ENCODE measurements at regions not wholly inside any gene's neighbourhood (a gene's known extent, or its start where the extent isn't known, plus 50 kb on each side); places are given as distances from the start of the nearest gene placed in this dataset.

DNA sequence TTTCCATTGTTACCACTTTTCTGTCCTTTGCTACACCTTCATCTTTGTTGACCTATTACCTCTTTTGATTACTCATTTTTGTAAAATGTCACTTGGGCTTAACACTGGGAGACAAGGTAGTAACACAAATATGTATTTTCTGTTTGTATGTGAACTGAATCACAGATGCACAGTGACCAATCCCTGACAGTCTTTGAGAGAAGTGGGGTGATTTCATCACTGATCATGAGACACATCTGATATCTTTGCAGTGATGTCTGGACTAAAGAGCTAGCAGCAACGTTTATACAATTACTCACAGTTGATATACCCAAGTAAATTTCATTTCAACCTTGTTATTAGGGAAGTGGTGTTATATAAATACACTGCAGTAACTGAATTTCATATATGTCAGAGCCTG, 1397.4 kb upstream of the SPRY2 start:
- H3K27ac Mint-ChIP-seq: no peak overlapping the region
- intact Hi-C loops (cut with micrococcal nuclease): no loop called here
- DNase-seq: no peak
- ChIA-PET POLR2A (no interaction called here), CTCF (no interaction called here)
- Histone ChIP-seq H3K9me3 (ENCODE audit: control extremely low read depth in 1 of 3, control insufficient read depth in 2 of 3, insufficient read depth in 1 of 3, low read length in 2 of 3) (peaks cover 0 to 10% (median 2%) of the 10 kb centered on the region in 3 donors), H3K4me1 (ENCODE audit: control insufficient read depth in 2 of 2, insufficient read depth in 2 of 2, low read length in 2 of 2) (no peaks in the 10 kb centered on the region), H4K20me1 (ENCODE audit: control insufficient read depth, insufficient read depth, low read length, poor library complexity, severe bottlenecking) (no peaks in the 10 kb centered on the region), H3K4me3 (ENCODE audit: control extremely low read depth in 1 of 5, extremely low read depth in 1 of 5, insufficient read depth in 1 of 5, low read depth in 2 of 5, low read length in 4 of 5) (no peak overlapping the region), H3K27me3 (replicated peaks in 1 of 4; ENCODE audit: control extremely low read depth in 1 of 4, control insufficient read depth in 3 of 4, insufficient read depth in 4 of 4, low read length in 3 of 4) (no peaks in the 10 kb centered on the region), H3K27ac (ENCODE audit: low read length in 2 of 2) (no peak overlapping the region), H2AFZ (ENCODE audit: insufficient read depth, low read depth, low read length, poor library complexity, severe bottlenecking) (no peak overlapping the region), H3K36me3 (replicated peaks in 1 of 2; ENCODE audit: control extremely low read depth in 1 of 2, control insufficient read depth in 1 of 2, extremely low read depth in 1 of 2, insufficient read depth in 2 of 2, low read length in 1 of 2) (no peaks in the 10 kb centered on the region), H3K79me2 (ENCODE audit: control insufficient read depth, insufficient read depth, low read length) (no peaks in the 10 kb centered on the region), H3K4me2 (replicated peaks; ENCODE audit: low read depth, low read length, poor library complexity, severe bottlenecking) (no peak overlapping the region), H3K9ac (ENCODE audit: low read length) (no peak overlapping the region)
- H3K9me3 Mint-ChIP-seq (ENCODE audit: insufficient read depth): no peaks in the 10 kb centered on the region
- ATAC-seq (ENCODE audit: low read depth): no peak
- H3K27me3 Mint-ChIP-seq: no peaks in the 10 kb centered on the region
- no peak for TF ChIP-seq EZH2 (IDR thresholded peaks at IDR 0.05; ENCODE audit: borderline replicate concordance, insufficient read depth, low read depth, low read length, poor library complexity, severe bottlenecking)
- TF ChIP-seq, protein P1, sequence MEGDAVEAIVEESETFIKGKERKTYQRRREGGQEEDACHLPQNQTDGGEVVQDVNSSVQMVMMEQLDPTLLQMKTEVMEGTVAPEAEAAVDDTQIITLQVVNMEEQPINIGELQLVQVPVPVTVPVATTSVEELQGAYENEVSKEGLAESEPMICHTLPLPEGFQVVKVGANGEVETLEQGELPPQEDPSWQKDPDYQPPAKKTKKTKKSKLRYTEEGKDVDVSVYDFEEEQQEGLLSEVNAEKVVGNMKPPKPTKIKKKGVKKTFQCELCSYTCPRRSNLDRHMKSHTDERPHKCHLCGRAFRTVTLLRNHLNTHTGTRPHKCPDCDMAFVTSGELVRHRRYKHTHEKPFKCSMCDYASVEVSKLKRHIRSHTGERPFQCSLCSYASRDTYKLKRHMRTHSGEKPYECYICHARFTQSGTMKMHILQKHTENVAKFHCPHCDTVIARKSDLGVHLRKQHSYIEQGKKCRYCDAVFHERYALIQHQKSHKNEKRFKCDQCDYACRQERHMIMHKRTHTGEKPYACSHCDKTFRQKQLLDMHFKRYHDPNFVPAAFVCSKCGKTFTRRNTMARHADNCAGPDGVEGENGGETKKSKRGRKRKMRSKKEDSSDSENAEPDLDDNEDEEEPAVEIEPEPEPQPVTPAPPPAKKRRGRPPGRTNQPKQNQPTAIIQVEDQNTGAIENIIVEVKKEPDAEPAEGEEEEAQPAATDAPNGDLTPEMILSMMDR (IDR thresholded peaks at IDR 0.05): no peak
- no peak overlapping the region for H3K4me3 Mint-ChIP-seq
- no peaks in the 10 kb centered on the region for H3K4me1 Mint-ChIP-seq
- no CpG with 5 or more reads among the region's 1 CpG for WGBS (ENCODE audit: insufficient coverage)

DNA sequence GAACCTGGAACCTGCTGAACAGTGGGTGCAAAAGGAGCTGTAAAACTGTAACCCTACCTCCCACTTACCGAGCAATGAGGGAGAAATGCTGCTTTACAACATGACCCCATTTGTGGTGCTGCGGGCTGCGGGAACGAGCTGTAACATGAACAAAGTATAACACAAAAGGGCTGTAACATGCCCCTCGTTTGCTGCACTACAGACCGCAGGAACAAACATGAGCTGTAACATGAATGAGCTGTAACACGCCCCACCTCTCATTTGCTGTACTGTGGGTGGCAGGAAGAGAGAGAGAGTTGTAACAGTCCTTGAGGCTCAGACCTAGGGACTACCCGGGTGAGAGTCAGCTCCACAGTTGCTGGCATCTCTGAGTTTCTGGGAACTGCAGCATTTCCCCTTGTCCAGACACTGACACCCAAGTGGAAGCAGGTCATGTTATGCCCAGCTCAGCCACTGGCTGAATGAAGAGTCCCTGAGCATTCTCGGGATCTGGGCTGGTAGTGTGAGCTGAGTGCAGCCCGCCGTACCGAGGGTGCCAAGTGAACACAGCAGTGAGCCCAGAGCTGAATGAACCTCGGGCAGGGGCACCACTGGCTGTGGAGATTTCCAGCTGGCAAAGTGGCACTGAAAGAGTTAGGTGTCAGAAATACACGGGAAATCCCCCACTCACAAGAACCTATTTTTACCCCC, 1385.3 kb upstream of the SPRY2 start:
- H3K4me1 Mint-ChIP-seq: no peaks in the 10 kb centered on the region
- no peak overlapping the region for H3K4me3 Mint-ChIP-seq
- H3K27me3 Mint-ChIP-seq: no peaks in the 10 kb centered on the region
- Histone ChIP-seq H3K27ac (ENCODE audit: low read length in 2 of 2) (no peak overlapping the region), H3K27me3 (replicated peaks in 1 of 4; ENCODE audit: control extremely low read depth in 1 of 4, control insufficient read depth in 3 of 4, insufficient read depth in 4 of 4, low read length in 3 of 4) (no peaks in the 10 kb centered on the region), H3K9me3 (ENCODE audit: control extremely low read depth in 1 of 3, control insufficient read depth in 2 of 3, insufficient read depth in 1 of 3, low read length in 2 of 3) (peaks cover 0 to 12% (median 1%) of the 10 kb centered on the region in 3 donors), H3K4me1 (ENCODE audit: control insufficient read depth in 2 of 2, insufficient read depth in 2 of 2, low read length in 2 of 2) (no peaks in the 10 kb centered on the region), H3K36me3 (replicated peaks in 1 of 2; ENCODE audit: control extremely low read depth in 1 of 2, control insufficient read depth in 1 of 2, extremely low read depth in 1 of 2, insufficient read depth in 2 of 2, low read length in 1 of 2) (no peaks in the 10 kb centered on the region), H3K79me2 (ENCODE audit: control insufficient read depth, insufficient read depth, low read length) (no peaks in the 10 kb centered on the region), H3K4me2 (replicated peaks; ENCODE audit: low read depth, low read length, poor library complexity, severe bottlenecking) (no peak overlapping the region), H3K9ac (ENCODE audit: low read length) (no peak overlapping the region), H3K4me3 (ENCODE audit: control extremely low read depth in 1 of 5, extremely low read depth in 1 of 5, insufficient read depth in 1 of 5, low read depth in 2 of 5, low read length in 4 of 5) (no peak overlapping the region), H4K20me1 (ENCODE audit: control insufficient read depth, insufficient read depth, low read length, poor library complexity, severe bottlenecking) (no peaks in the 10 kb centered on the region), H2AFZ (ENCODE audit: insufficient read depth, low read depth, low read length, poor library complexity, severe bottlenecking) (no peak overlapping the region)
- DNase-seq (no peak), ATAC-seq (ENCODE audit: low read depth) (no peak)
- peaks cover 4% of the 10 kb centered on the region for H3K9me3 Mint-ChIP-seq (ENCODE audit: insufficient read depth)
- ChIA-PET CTCF (no interaction called here), POLR2A (no interaction called here)
- no peak for TF ChIP-seq EZH2 (IDR thresholded peaks at IDR 0.05; ENCODE audit: borderline replicate concordance, insufficient read depth, low read depth, low read length, poor library complexity, severe bottlenecking)
- TF ChIP-seq, protein P1 (IDR thresholded peaks at IDR 0.05): no peak
- intact Hi-C loops (cut with micrococcal nuclease): no loop called here
- H3K27ac Mint-ChIP-seq: no peak overlapping the region
- 95% methylated on average over 12 of the region's 14 CpGs for WGBS (ENCODE audit: insufficient coverage)
